Amniotic epithelial cell (primary cell): ENCODE measurements at regions not wholly inside any gene's neighbourhood (a gene's known extent, or its start where the extent isn't known, plus 50 kb on each side); places are given as distances from the start of the nearest gene placed in this dataset.
"Not testable (repeated sequence)": the region's sequence is repeated elsewhere in the genome, so short reads cannot be mapped to it uniquely, and the experiment has no call there.

Source experiments
- DNase-seq: peaks from one replicate; pipeline ENCODE4 v3.0.0-alpha.2; 2010; ENCODE audit warnings: low read depth

- DNase-seq, result no peak
Measured at GRCh38 chrX:102784550-102784949, 64.0 kb downstream of the GPRASP3 start.

GRCh38 chrX:102787283-102787682 is 66.7 kb downstream of the GPRASP3 start:
- no peak for DNase-seq

- DNase-seq, result peak; percentile 2
Measured at GRCh38 chrX:102808336-102808735, 87.8 kb downstream of the GPRASP3 start.

GRCh38 chrX:102818269-102818668 is 97.7 kb downstream of the GPRASP3 start:
- not testable (repeated sequence) for DNase-seq

GRCh38 chrX:102832661-102833060 is 104.4 kb upstream of the RAB40AL start:
- peak; percentile 79 for DNase-seq

GRCh38 chrX:102833136-102833535 is 103.9 kb upstream of the RAB40AL start:
- peak; percentile 75 for DNase-seq

- peak; percentile 22 for DNase-seq
Measured at GRCh38 chrX:102835504-102836146, 101.4 kb upstream of the RAB40AL start.

- DNase-seq, result peak; percentile 40
Measured at GRCh38 chrX:102837847-102838246, 99.2 kb upstream of the RAB40AL start.

- peak; percentile 37 for DNase-seq
Measured at GRCh38 chrX:102840871-102841705, 96.0 kb upstream of the RAB40AL start.

- DNase-seq, result no peak
Measured at GRCh38 chrX:102841706-102842003, 95.4 kb upstream of the RAB40AL start.

GRCh38 chrX:102845020-102845419 is 92.1 kb upstream of the RAB40AL start:
- no peak for DNase-seq

GRCh38 chrX:102846544-102847236 is 90.4 kb upstream of the RAB40AL start:
- peak; percentile 54 for DNase-seq

- DNase-seq, result no peak
Measured at GRCh38 chrX:102847362-102847761, 89.7 kb upstream of the RAB40AL start.

GRCh38 chrX:102849396-102849795 is 87.7 kb upstream of the RAB40AL start:
- no peak for DNase-seq

- DNase-seq, result peak; percentile 34
Measured at GRCh38 chrX:102858826-102859549, 78.1 kb upstream of the RAB40AL start.

- no peak for DNase-seq
Measured at GRCh38 chrX:102859550-102859871, 77.6 kb upstream of the RAB40AL start.

GRCh38 chrX:102860235-102860634 is 76.8 kb upstream of the RAB40AL start:
- no peak for DNase-seq

GRCh38 chrX:102863735-102864134 is 73.3 kb upstream of the RAB40AL start:
- DNase-seq, result peak; percentile 60

- DNase-seq, result no peak
Measured at GRCh38 chrX:102866981-102867656, 70.0 kb upstream of the RAB40AL start.

- no peak for DNase-seq
Measured at GRCh38 chrX:102883491-102883890, 53.6 kb upstream of the RAB40AL start.
